ENCODE measurements at regions not wholly inside any gene's neighbourhood (a gene's known extent, or its start where the extent isn't known, plus 50 kb on each side); places are given as distances from the start of the nearest gene placed in this dataset.

DNA sequence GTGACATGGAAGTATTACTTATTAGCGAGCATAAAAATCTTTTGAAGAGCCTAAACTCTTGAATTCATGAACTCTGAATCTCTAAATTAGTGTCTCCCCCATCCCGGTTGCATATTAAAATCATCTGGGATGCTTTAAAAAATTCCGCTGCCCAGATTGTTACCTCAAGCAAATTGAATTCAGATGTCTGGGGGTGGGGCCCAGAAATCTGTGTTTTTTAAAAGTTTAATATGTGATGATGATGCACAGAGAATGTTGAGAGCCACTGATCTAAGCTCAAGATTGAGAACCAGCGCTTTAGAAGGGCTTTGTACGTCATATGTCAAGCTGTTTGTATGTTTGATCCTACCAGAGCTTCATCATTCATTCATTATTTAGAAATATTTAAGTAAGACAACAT, 446.8 kb downstream of the NUF2 start:
- no peak for TF ChIP-seq ZSCAN16 (tag by site-specific recombination; IDR thresholded peaks at IDR 0.05)
- TF ChIP-seq ZBTB8A (tag by site-specific recombination; IDR thresholded peaks at IDR 0.05): no peak

Data from HEK293 (cell line).